Upper lobe of left lung (tissue), 6 donors: ENCODE measurements at regions not wholly inside any gene's neighbourhood (a gene's known extent, or its start where the extent isn't known, plus 50 kb on each side); places are given as distances from the start of the nearest gene placed in this dataset.

Experiments
- ATAC-seq, 2 donors: fragments of 200-7000 bp; cut with Tn5 transposase; one replicate each; pipeline ENCODE4 v1.9.1; 2022; ENCODE audit warnings: mild to moderate bottlenecking in 2 of 2, moderate library complexity in 2 of 2; ENCODE audit not compliant: low FRiP score in 2 of 2
- DNase-seq, 2 donors: peaks; one replicate each; pipeline ENCODE4 v3.0.0-alpha.2; 2019 to 2020
- H3K27ac ChIP-seq, 4 donors: fragments of 200-600 bp; sonication (generic); one replicate each; pipeline ENCODE4 v1.5.1; 2016 to 2019
- H3K27me3 ChIP-seq, 4 donors: fragments of 200-600 bp; sonication (generic); one replicate each; pipeline ENCODE4 v1.5.1; 2017 to 2019
- H3K36me3 ChIP-seq, 4 donors: fragments of 200-600 bp; sonication (generic); one replicate each; pipeline ENCODE4 v1.5.1; 2016 to 2019
- H3K4me1 ChIP-seq, 4 donors: fragments of 200-600 bp; sonication (generic); one replicate each; pipeline ENCODE4 v1.5.1; 2018 to 2019
- H3K4me3 ChIP-seq, 4 donors: fragments of 200-600 bp; sonication (generic); one replicate each; pipeline ENCODE4 v1.5.1; 2017 to 2019; ENCODE audit warnings: mild to moderate bottlenecking in 2 of 4, moderate library complexity in 1 of 4
- H3K9me3 ChIP-seq, 4 donors: fragments of 200-600 bp; sonication (generic); one replicate each; pipeline ENCODE4 v1.5.1; 2018 to 2019
- CTCF ChIP-seq, 6 experiments: fragments of 450-650 bp in 4 of 6; fragments of 200-600 bp in 2 of 6; sonication (generic) in 2 of 6; IDR thresholded peaks; one replicate each; pipeline ENCODE4 v1.5.1; 2016 to 2019; ENCODE audit warnings: antibody characterized with exemption in 6 of 6
- EP300 ChIP-seq, 4 donors: sonication (generic); formaldehyde crosslinking; IDR thresholded peaks; one replicate each; pipeline ENCODE4 v1.5.1; 2017; ENCODE audit warnings: antibody characterized with exemption in 4 of 4, control low read depth in 2 of 4
- POLR2A ChIP-seq, 4 donors: fragments of 450-650 bp; IDR thresholded peaks; one replicate each; pipeline ENCODE4 v1.5.1; 2016 to 2017; ENCODE audit warnings: antibody characterized with exemption in 4 of 4, mild to moderate bottlenecking in 2 of 4
- POLR2AphosphoS5 ChIP-seq, 2 donors: sonication (generic); formaldehyde crosslinking; IDR thresholded peaks; one replicate each; pipeline ENCODE4 v1.5.1; 2017; ENCODE audit warnings: antibody characterized with exemption in 2 of 2
- WGBS, 2 donors: methylation state at CpG; one replicate each; pipeline ENCODE4 v1.1.5; 2017 to 2018; 5-methylcytosine and 5-hydroxymethylcytosine counted together
- donor health status: DM: no; HTN: no; CAD: no; lungs with moderate emphysema.
- donor health status: DM: no; HTN: yes; CAD: no; lungs with severe emphysema.

GRCh38 chr2:102082571-102083392 is 59.8 kb upstream of the IL1R1 start:
- H3K4me1 ChIP-seq: peaks cover 17 to 24% (median 21%) of the 10 kb centered on the region in 4 donors
- H3K36me3 ChIP-seq: no peaks in the 10 kb centered on the region
- no peaks in the 10 kb centered on the region for H3K27me3 ChIP-seq
- peak overlapping the region; percentile 71 to 81 (median 76) for H3K27ac ChIP-seq
- H3K4me3 ChIP-seq: peak overlapping the region in 1 of 4 donors; percentile 21
- DNase-seq (peak in 1 of 2 donors; percentile 62), ATAC-seq (peak; percentile 89 to 90)
- 6 to 7% methylated on average over 8 to 10 of the region's 10 CpGs for WGBS, 2 donors
- no peaks in the 10 kb centered on the region for H3K9me3 ChIP-seq
- TF ChIP-seq CTCF (IDR thresholded peaks at IDR 0.05) (no peak), POLR2A (IDR thresholded peaks at IDR 0.05) (peak in 1 of 4 donors; percentile 27), EP300 (IDR thresholded peaks at IDR 0.05) (peak in 3 of 4 donors; percentile 76 to 88 (median 83)), POLR2AphosphoS5 (IDR thresholded peaks at IDR 0.05) (peak; percentile 78 to 90)

- H3K9me3 ChIP-seq: no peaks in the 10 kb centered on the region
- peaks cover 17 to 24% (median 21%) of the 10 kb centered on the region in 4 donors for H3K4me1 ChIP-seq
- DNase-seq (no peak), ATAC-seq (no peak)
- no peak overlapping the region for H3K4me3 ChIP-seq
- TF ChIP-seq POLR2AphosphoS5 (IDR thresholded peaks at IDR 0.05) (no peak), POLR2A (IDR thresholded peaks at IDR 0.05) (no peak), EP300 (IDR thresholded peaks at IDR 0.05) (no peak), CTCF (IDR thresholded peaks at IDR 0.05) (no peak)
- peak overlapping the region; percentile 71 to 81 (median 76) for H3K27ac ChIP-seq
- 68 to 79% methylated on average over 3 of the region's 3 CpGs for WGBS, 2 donors
- no peaks in the 10 kb centered on the region for H3K27me3 ChIP-seq
- no peaks in the 10 kb centered on the region for H3K36me3 ChIP-seq
Measured at GRCh38 chr2:102083393-102083703, 59.2 kb upstream of the IL1R1 start.

GRCh38 chr2:102084651-102085050 is 57.9 kb upstream of the IL1R1 start:
- no peak overlapping the region for H3K27ac ChIP-seq
- H3K27me3 ChIP-seq: no peaks in the 10 kb centered on the region
- WGBS, 2 donors: 68 to 85% methylated on average over 2 of the region's 2 CpGs
- TF ChIP-seq POLR2A (IDR thresholded peaks at IDR 0.05): no peak
- TF ChIP-seq POLR2AphosphoS5 (IDR thresholded peaks at IDR 0.05): no peak
- no peak for TF ChIP-seq CTCF (IDR thresholded peaks at IDR 0.05)
- TF ChIP-seq EP300 (IDR thresholded peaks at IDR 0.05): no peak
- H3K36me3 ChIP-seq: no peaks in the 10 kb centered on the region
- no peak overlapping the region for H3K4me3 ChIP-seq
- H3K9me3 ChIP-seq: no peaks in the 10 kb centered on the region
- H3K4me1 ChIP-seq: peaks cover 17 to 24% (median 21%) of the 10 kb centered on the region in 4 donors
- ATAC-seq: no peak
- no peak for DNase-seq

GRCh38 chr2:102085238-102085637 is 57.3 kb upstream of the IL1R1 start:
- Histone ChIP-seq H3K9me3 (no peaks in the 10 kb centered on the region), H3K27me3 (no peaks in the 10 kb centered on the region), H3K4me1 (peaks cover 17 to 24% (median 21%) of the 10 kb centered on the region in 4 donors), H3K4me3 (no peak overlapping the region), H3K36me3 (no peaks in the 10 kb centered on the region), H3K27ac (no peak overlapping the region)
- no peak for ATAC-seq
- TF ChIP-seq CTCF (IDR thresholded peaks at IDR 0.05) (no peak), POLR2AphosphoS5 (IDR thresholded peaks at IDR 0.05) (no peak), POLR2A (IDR thresholded peaks at IDR 0.05) (no peak), EP300 (IDR thresholded peaks at IDR 0.05) (no peak)
- WGBS, 2 donors: 90 to 94% methylated on average over 1 of the region's 1 CpG
- DNase-seq: no peak
